HepG2 (cell line): ENCODE measurements at regions not wholly inside any gene's neighbourhood (a gene's known extent, or its start where the extent isn't known, plus 50 kb on each side); places are given as distances from the start of the nearest gene placed in this dataset.

Experiments used
- ATAC-seq: fragments of 200-7000 bp; cut with Tn5 transposase; 3 replicates; pipeline ENCODE4 v1.9.1; 2020; ENCODE audit warnings: mild to moderate bottlenecking, moderate library complexity
- BruUV-seq: library from RNA; stranded (reverse); fragments of 400-500 nt; replicated peaks from 2 replicates; lab custom pipeline; 2021; lab: Mats Ljungman, UMichigan
- CTCF ChIA-PET: fragments of 300-600 bp; formaldehyde crosslinking; extraction: SDS; loops from one replicate; lab custom pipeline; 2021; ENCODE audit warnings: low total read pairs, inconsistent platforms, low intra/inter-chr PET ratio; lab: Yijun Ruan, JAX
- POLR2A ChIA-PET: fragments of 350-600 bp; sonication (Branson Sonifier 250); formaldehyde crosslinking; loops from one replicate; lab custom pipeline; 2020; ENCODE audit warnings: antibody characterized with exemption, inconsistent platforms; lab: Yijun Ruan, JAX
- DNase-seq: peaks from one replicate; pipeline ENCODE4 v3.0.0-alpha.2; 2015; ENCODE audit warnings: low spot score
- FAIRE-seq: peaks from 3 replicates; lab custom pipeline; 2011; peaks lifted over from hg19 to GRCh38; lab: Jason Lieb, UNC
- H2AFZ ChIP-seq: one replicate; pipeline ENCODE4 v1.6.1; 2011; ENCODE audit warnings: low read length, inconsistent platforms
- H3K27ac ChIP-seq: fragments of 300-600 bp; 3 replicates; pipeline ENCODE4 v1.8.0; 2011; ENCODE audit warnings: mixed run types, mild to moderate bottlenecking, mixed read lengths, low read length, inconsistent platforms; ENCODE audit not compliant: insufficient read depth; ENCODE audit errors: extremely low read length
- H3K27me3 ChIP-seq, 2 experiments: fragments of 200-600 bp in 1 of 2; 2 replicates in 1 of 2; 3 replicates in 1 of 2; pipeline versions ENCODE4 v1.6.0 to v1.8.0; 2011; ENCODE audit warnings: low read length in 2 of 2, mild to moderate bottlenecking in 2 of 2, moderate library complexity in 2 of 2, inconsistent platforms in 1 of 2; ENCODE audit not compliant: insufficient read depth in 2 of 2, control insufficient read depth in 1 of 2
- H3K36me3 ChIP-seq, 2 experiments: fragments of 200-600 bp in 1 of 2; replicated peaks in 1 of 2; 2 replicates in 1 of 2; 3 replicates in 1 of 2; pipeline versions ENCODE4 v1.5.1 to v1.8.0; 2011; ENCODE audit warnings: low read length in 2 of 2, inconsistent platforms in 1 of 2; ENCODE audit not compliant: insufficient read depth in 2 of 2, control insufficient read depth in 1 of 2
- H3K4me1 ChIP-seq: 2 replicates; pipeline ENCODE4 v1.5.1; 2012; ENCODE audit warnings: low read length, inconsistent platforms; ENCODE audit not compliant: insufficient read depth
- H3K4me2 ChIP-seq: 2 replicates; pipeline ENCODE4 v1.6.0; 2011; ENCODE audit warnings: low read depth, low read length, inconsistent platforms
- H3K4me3 ChIP-seq, 3 experiments: fragments of 200-600 bp in 1 of 3; sonication (generic), shearing (Covaris generic) in 1 of 3; replicated peaks in 1 of 3; 2 replicates each; pipeline ENCODE4 v1.5.1; 2011 to 2016; ENCODE audit warnings: low read length in 3 of 3, inconsistent platforms in 2 of 3, low read depth in 2 of 3, mild to moderate bottlenecking in 2 of 3, control low read depth in 1 of 3, mixed read lengths in 1 of 3; ENCODE audit not compliant: insufficient read depth in 1 of 3
- H3K79me2 ChIP-seq: one replicate; pipeline ENCODE4 v1.6.1; 2011; ENCODE audit warnings: low read length, inconsistent platforms; ENCODE audit not compliant: insufficient read depth
- H3K9ac ChIP-seq: 2 replicates; pipeline ENCODE4 v1.6.0; 2011; ENCODE audit warnings: mild to moderate bottlenecking, low read depth, low read length, inconsistent platforms; ENCODE audit not compliant: insufficient read depth
- H3K9me3 ChIP-seq: 2 replicates; pipeline ENCODE4 v1.5.1; 2012; ENCODE audit warnings: mild to moderate bottlenecking, low read length
- H4K20me1 ChIP-seq: 2 replicates; pipeline ENCODE4 v1.6.0; 2011; ENCODE audit warnings: inconsistent platforms, mild to moderate bottlenecking, low read length, moderate library complexity; ENCODE audit not compliant: insufficient read depth
- FOSL2 ChIP-seq: sonication (generic); formaldehyde crosslinking; IDR thresholded peaks from 2 replicates; pipeline ENCODE4 v1.4.0; 2020; ENCODE audit warnings: missing genetic modification reagents
- HNRNPK ChIP-seq: fragments of 200-400 bp; formaldehyde crosslinking; IDR thresholded peaks from 2 replicates; pipeline ENCODE4 v1.6.1; 2018; ENCODE audit warnings: low read length, low read depth, moderate library complexity, mild to moderate bottlenecking; ENCODE audit not compliant: poor library complexity, severe bottlenecking
- NKX3-1 ChIP-seq: sonication (generic); formaldehyde crosslinking; IDR thresholded peaks from 2 replicates; pipeline ENCODE4 v1.5.0; 2020; ENCODE audit warnings: missing genetic modification reagents
- TERF1 ChIP-seq: sonication (generic); formaldehyde crosslinking; IDR thresholded peaks from 2 replicates; pipeline ENCODE4 v1.8.0; 2022; ENCODE audit warnings: mild to moderate bottlenecking, missing genetic modification reagents, moderate library complexity
- ZNF556 ChIP-seq: sonication (generic); formaldehyde crosslinking; IDR thresholded peaks from 2 replicates; pipeline ENCODE4 v1.4.0; 2020; ENCODE audit warnings: mild to moderate bottlenecking, missing genetic modification reagents, borderline replicate concordance
- WGBS: methylation state at CpG from one replicate; pipeline ENCODE4 v1.1.6; 2017; ENCODE audit warnings: low lambda C conversion rate; 5-methylcytosine and 5-hydroxymethylcytosine counted together
- in situ Hi-C: cut with HindIII; loops from 2 replicates; pipeline ENCODE4 v1.10.0; 2017; ENCODE audit warnings: low pct_unique_long_range_greater_than_20kb; ENCODE audit not compliant: extremely low pct_ligation_motif_present
- intact Hi-C: fragments of 100-400 bp; cut with micrococcal nuclease; formaldehyde crosslinking; loops from one replicate; pipeline ENCODE4 v1.10.0; 2022; ENCODE audit not compliant: unreplicated experiment

- no peaks in the 10 kb centered on the region for H3K79me2 ChIP-seq
- ATAC-seq = no peak
These were observed 273.7 kb downstream of the NOL4 start for GRCh38 chr18:33951031-33951430.

DNA sequence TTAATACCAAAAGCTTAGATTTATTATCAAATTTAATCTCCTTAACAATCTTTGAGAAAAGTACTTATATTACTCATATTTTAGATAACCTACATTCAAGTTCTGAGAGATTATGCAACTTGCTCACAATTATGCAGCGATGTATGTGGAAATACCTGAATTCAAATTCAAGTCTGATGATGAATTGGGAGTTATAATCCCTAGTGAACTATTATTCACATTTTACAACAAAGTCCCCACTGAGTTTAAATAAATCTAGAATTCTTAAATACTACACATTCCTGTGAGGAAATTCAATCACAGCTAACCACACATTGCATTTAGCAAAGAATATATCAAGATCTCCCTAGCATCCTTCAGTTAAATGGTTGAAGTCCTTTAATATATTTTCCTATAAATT is 278.4 kb downstream of the NOL4 start:
- DNase-seq (no peak), ATAC-seq (no peak), FAIRE-seq (no peak)
- no peak overlapping the region for H3K4me3 ChIP-seq
- H3K9ac ChIP-seq = no peak overlapping the region
- no peaks in the 10 kb centered on the region for H3K36me3 ChIP-seq
- ChIA-PET CTCF (no interaction called here), POLR2A (no interaction called here)
- 79% methylated on average over 1 of the region's 1 CpG for WGBS
- BruUV-seq = no TSS peak
- H3K27me3 ChIP-seq = no peaks in the 10 kb centered on the region
- no peaks in the 10 kb centered on the region for H3K79me2 ChIP-seq
- no peaks in the 10 kb centered on the region for H3K4me1 ChIP-seq
- H3K9me3 ChIP-seq = peaks cover 11% of the 10 kb centered on the region; the same call in 1 of the 2 replicates
- no peaks in the 10 kb centered on the region for H4K20me1 ChIP-seq
- in situ Hi-C loops (no loop called here), intact Hi-C loops (no loop called here)
- H2AFZ ChIP-seq = no peak overlapping the region
- no peak overlapping the region for H3K4me2 ChIP-seq
- TF ChIP-seq FOSL2 (CRISPR knock-in tag) (no peak), ZNF556 (no peak), NKX3-1 (CRISPR knock-in tag) (no peak), HNRNPK (no peak)
- H3K27ac ChIP-seq = no peak overlapping the region

More at GRCh38 chr18:33951031-33951430, 273.7 kb downstream of the NOL4 start:
- Histone ChIP-seq H3K36me3 (no peaks in the 10 kb centered on the region), H3K4me2 (no peak overlapping the region), H3K4me3 (no peak overlapping the region), H4K20me1 (no peaks in the 10 kb centered on the region), H3K27me3 (no peaks in the 10 kb centered on the region), H3K27ac (no peak overlapping the region), H3K9me3 (no peaks in the 10 kb centered on the region), H2AFZ (no peak overlapping the region), H3K4me1 (no peaks in the 10 kb centered on the region)
- in situ Hi-C loops = no loop called here
- FAIRE-seq = no peak
- ChIA-PET CTCF (no interaction called here), POLR2A (no interaction called here)
- no TSS peak for BruUV-seq
- DNase-seq = no peak
- 33% methylated on average over 1 of the region's 1 CpG for WGBS
- TF ChIP-seq TERF1 (CRISPR knock-in tag) = no peak
- TF ChIP-seq, all 625 proteins: peak for 0
- H3K9ac ChIP-seq = no peak overlapping the region
- intact Hi-C loops = no loop called here
